ENCODE measurements at regions not wholly inside any gene's neighbourhood (a gene's known extent, or its start where the extent isn't known, plus 50 kb on each side); places are given as distances from the start of the nearest gene placed in this dataset.

GRCh38 chr2:125455110-125455509 is 1200.8 kb upstream of the GYPC start (continued):
- no peak for TF ChIP-seq ESRRA (IDR thresholded peaks at IDR 0.05; ENCODE audit: low read length)
- no peak for TF ChIP-seq SIX5 (IDR thresholded peaks at IDR 0.05; ENCODE audit: low read depth, low read length, severe bottlenecking)
- TF ChIP-seq CREB1 (IDR thresholded peaks at IDR 0.05; ENCODE audit: low read depth), result no peak
- peak; percentile 15; the same call in 1 of the 2 replicates for TF ChIP-seq RUNX3 (IDR thresholded peaks at IDR 0.05; ENCODE audit: low read length)

GRCh38 chr2:125456693-125457363 is 1199.1 kb upstream of the GYPC start:
- ChIA-PET SMC1A (ENCODE audit: uncharacterized antibody, unreplicated experiment) (no interaction called here), CTCF (no interaction called here), POLR2A (no interaction called here), RAD21 (ENCODE audit: unreplicated experiment) (no interaction called here)
- ATAC-seq (no peak), DNase-seq (ENCODE audit: low read depth, low spot score) (no peak), FAIRE-seq (no peak)
- Histone ChIP-seq H3K36me3 (ENCODE audit: control insufficient read depth in 2 of 2, insufficient read depth in 2 of 2, low read length in 1 of 2) (no peaks in the 10 kb centered on the region), H3K79me2 (ENCODE audit: control insufficient read depth, insufficient read depth, low read length) (no peaks in the 10 kb centered on the region), H3K4me3 (no peak overlapping the region), H3K4me1 (ENCODE audit: control insufficient read depth, insufficient read depth, low read length) (0 out of 2 replicates have a peak, but pooled peaks cover 7% of the 10 kb centered on the region), H3K9me3 (replicated peaks; ENCODE audit: control insufficient read depth, insufficient read depth, low read length) (no peaks in the 10 kb centered on the region; the same call in 2 of the 3 replicates), H2AFZ (ENCODE audit: control insufficient read depth, low read depth, low read length) (no peak overlapping the region), H3K27me3 (replicated peaks in 1 of 2; ENCODE audit: control insufficient read depth in 2 of 2, insufficient read depth in 2 of 2, low read length in 1 of 2) (no peaks in the 10 kb centered on the region), H3K27ac (ENCODE audit: control insufficient read depth, insufficient read depth) (no peak overlapping the region), H4K20me1 (ENCODE audit: control insufficient read depth, insufficient read depth) (no peaks in the 10 kb centered on the region), H3K4me2 (ENCODE audit: control insufficient read depth, insufficient read depth) (no peak overlapping the region), H3K9ac (ENCODE audit: control insufficient read depth, insufficient read depth, low read length) (no peak overlapping the region)
- TF ChIP-seq TBL1XR1 (IDR thresholded peaks at IDR 0.05; ENCODE audit: low read depth, low read length), result no peak
- no peak for TF ChIP-seq E2F4 (IDR thresholded peaks at IDR 0.05; ENCODE audit: low read depth, low read length)
- no peak for TF ChIP-seq FOXM1 (IDR thresholded peaks at IDR 0.05; ENCODE audit: low read depth, low read length)
- TF ChIP-seq PRDM15 (CRISPR knock-in tag; IDR thresholded peaks at IDR 0.05), result no peak
- no peak for TF ChIP-seq IKZF1 (conservative IDR thresholded peaks at IDR 0.05)
- TF ChIP-seq EP300 (IDR thresholded peaks at IDR 0.05; ENCODE audit: borderline replicate concordance in 1 of 2, control insufficient read depth in 1 of 2, low read depth in 2 of 2, low read length in 2 of 2), result no peak
- in situ Hi-C loops (cut with MboI), result no loop called here
- intact Hi-C loops (cut with micrococcal nuclease; ENCODE audit: unreplicated experiment), result no loop called here
- no TSS peak for BruUV-seq (replicated peaks)
- 95% methylated on average over 3 of the region's 3 CpGs for WGBS (ENCODE audit: insufficient coverage, insufficient replicate concordance, low lambda C conversion rate, missing lambda C conversion rate)

Data from GM12878 (cell line).